ENCODE measurements at regions not wholly inside any gene's neighbourhood (a gene's known extent, or its start where the extent isn't known, plus 50 kb on each side); places are given as distances from the start of the nearest gene placed in this dataset.

DNA sequence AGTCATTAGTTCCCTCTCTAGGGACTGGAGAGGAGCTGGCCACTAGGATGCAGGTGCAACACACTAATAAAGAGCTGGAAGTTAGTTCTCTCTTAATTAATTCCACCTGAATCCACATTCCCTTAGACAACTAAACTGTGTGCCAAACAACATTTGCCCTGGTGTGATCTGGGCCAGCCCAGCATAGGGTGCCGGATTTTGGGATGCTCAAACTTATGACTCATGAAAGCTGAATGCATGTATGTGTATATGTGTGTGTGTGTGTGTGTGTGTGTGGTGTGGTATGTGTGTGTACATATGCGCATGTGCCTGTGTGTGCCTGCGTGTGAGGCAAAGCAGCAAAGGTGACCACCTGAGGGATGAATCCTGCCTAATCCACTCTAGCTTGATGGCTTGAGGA is 110.7 kb downstream of the EHF start:
- H3K4me3 ChIP-seq (ENCODE audit: control insufficient read depth in 1 of 7, extremely low read depth in 1 of 7, insufficient read depth in 4 of 7, low read depth in 2 of 7, low read length in 6 of 7): no peak overlapping the region
- POLR2A ChIA-PET: no interaction called here
- H3K9me3 ChIP-seq (ENCODE audit: control extremely low read depth in 1 of 5, control insufficient read depth in 4 of 5, insufficient read depth in 2 of 5, low read depth in 1 of 5, low read length in 4 of 5): peaks cover 0 to 2% (median 1%) of the 10 kb centered on the region in 5 experiments
- WGBS (ENCODE audit: insufficient coverage): 92% methylated on average over 2 of the region's 3 CpGs
- H3K4me1 ChIP-seq (ENCODE audit: control extremely low read depth in 1 of 4, control insufficient read depth in 4 of 4, insufficient read depth in 4 of 4, low read length in 3 of 4): no peaks in the 10 kb centered on the region
- no peak for DNase-seq
- H3K27ac ChIP-seq (ENCODE audit: insufficient read depth in 1 of 2, low read depth in 1 of 2, low read length in 2 of 2, poor library complexity in 1 of 2, severe bottlenecking in 2 of 2): no peak overlapping the region
- H3K36me3 ChIP-seq (ENCODE audit: control insufficient read depth in 4 of 4, insufficient read depth in 4 of 4, low read length in 3 of 4): no peaks in the 10 kb centered on the region
- no peaks in the 10 kb centered on the region for H3K27me3 ChIP-seq (replicated peaks in 2 of 5; ENCODE audit: control insufficient read depth in 4 of 5, insufficient read depth in 5 of 5, low read length in 4 of 5)
- CTCF ChIA-PET: no interaction called here

DNA sequence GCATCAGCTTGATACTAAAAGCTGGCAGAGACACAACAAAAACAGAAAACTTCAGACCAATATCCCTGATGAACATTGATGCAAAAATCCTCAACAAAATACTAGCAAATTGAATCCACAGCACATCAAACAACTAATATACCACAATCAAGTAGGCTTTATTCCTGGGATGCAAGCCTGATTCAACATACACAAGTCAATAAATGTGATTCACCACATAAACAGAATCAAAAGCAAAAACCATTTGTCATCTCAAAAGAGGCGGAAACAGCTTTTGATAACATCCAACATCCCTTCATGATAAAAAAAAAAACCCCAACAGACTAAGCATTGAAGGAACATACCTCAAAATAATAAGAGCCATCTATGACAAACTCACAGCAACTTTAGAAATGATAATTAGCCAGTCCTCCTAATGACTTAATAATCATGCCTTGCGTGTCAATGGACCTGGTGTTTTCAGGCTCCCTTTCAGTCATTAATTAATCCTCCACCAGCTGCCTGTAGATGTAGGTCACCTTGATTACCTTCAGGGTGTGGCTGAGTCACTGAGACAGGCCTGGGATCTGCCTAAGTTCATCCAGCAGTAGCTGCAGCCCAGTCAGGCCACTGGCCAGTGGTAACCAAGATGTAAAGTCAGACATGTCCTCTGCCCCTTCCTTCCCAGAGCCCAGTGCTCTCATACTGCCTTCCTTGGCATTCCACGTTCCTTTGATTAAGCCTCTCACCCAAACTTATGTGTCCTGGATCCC is 109.8 kb downstream of the EHF start:
- POLR2A ChIA-PET: no interaction called here
- DNase-seq: no peak
- H3K4me1 ChIP-seq (ENCODE audit: control extremely low read depth in 1 of 4, control insufficient read depth in 4 of 4, insufficient read depth in 4 of 4, low read length in 3 of 4): no peaks in the 10 kb centered on the region
- H3K36me3 ChIP-seq (ENCODE audit: control insufficient read depth in 4 of 4, insufficient read depth in 4 of 4, low read length in 3 of 4): no peaks in the 10 kb centered on the region
- H3K27ac ChIP-seq (ENCODE audit: insufficient read depth in 1 of 2, low read depth in 1 of 2, low read length in 2 of 2, poor library complexity in 1 of 2, severe bottlenecking in 2 of 2): no peak overlapping the region
- no peaks in the 10 kb centered on the region for H3K27me3 ChIP-seq (replicated peaks in 2 of 5; ENCODE audit: control insufficient read depth in 4 of 5, insufficient read depth in 5 of 5, low read length in 4 of 5)
- CTCF ChIA-PET: no interaction called here
- H3K4me3 ChIP-seq (ENCODE audit: control insufficient read depth in 1 of 7, extremely low read depth in 1 of 7, insufficient read depth in 4 of 7, low read depth in 2 of 7, low read length in 6 of 7): no peak overlapping the region
- 100% methylated on average over 1 of the region's 3 CpGs for WGBS (ENCODE audit: insufficient coverage)
- peaks cover 0 to 1% (median 0%) of the 10 kb centered on the region in 5 experiments for H3K9me3 ChIP-seq (ENCODE audit: control extremely low read depth in 1 of 5, control insufficient read depth in 4 of 5, insufficient read depth in 2 of 5, low read depth in 1 of 5, low read length in 4 of 5)

DNA sequence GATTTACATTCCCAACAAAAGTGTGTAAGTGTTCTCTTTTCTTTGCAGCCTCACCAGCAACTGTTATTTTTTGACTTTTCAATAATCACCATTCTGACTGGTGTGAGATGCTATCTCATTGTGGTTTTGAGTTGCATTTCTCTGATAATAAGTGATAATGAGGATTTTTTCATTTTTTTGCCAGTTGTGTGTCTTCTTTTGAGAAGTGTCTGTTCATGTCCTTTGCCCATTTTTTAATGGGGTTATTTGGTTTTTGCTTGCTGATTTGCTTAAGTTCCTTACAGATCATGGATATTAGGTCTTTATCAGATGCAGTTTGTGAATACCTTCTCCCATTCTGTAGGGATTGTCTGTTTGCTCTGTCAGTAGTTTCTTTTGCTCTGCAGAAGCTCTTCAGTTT is 107.7 kb downstream of the EHF start:
- ChIA-PET POLR2A (no interaction called here), CTCF (no interaction called here)
- no peaks in the 10 kb centered on the region for H3K27me3 ChIP-seq (replicated peaks in 2 of 5; ENCODE audit: control insufficient read depth in 4 of 5, insufficient read depth in 5 of 5, low read length in 4 of 5)
- H3K4me3 ChIP-seq (ENCODE audit: control insufficient read depth in 1 of 7, extremely low read depth in 1 of 7, insufficient read depth in 4 of 7, low read depth in 2 of 7, low read length in 6 of 7): no peak overlapping the region
- DNase-seq: no peak
- H3K9me3 ChIP-seq (ENCODE audit: control extremely low read depth in 1 of 5, control insufficient read depth in 4 of 5, insufficient read depth in 2 of 5, low read depth in 1 of 5, low read length in 4 of 5): peaks cover 0 to 7% (median 0%) of the 10 kb centered on the region in 5 experiments
- H3K27ac ChIP-seq (ENCODE audit: insufficient read depth in 1 of 2, low read depth in 1 of 2, low read length in 2 of 2, poor library complexity in 1 of 2, severe bottlenecking in 2 of 2): no peak overlapping the region
- H3K4me1 ChIP-seq (ENCODE audit: control extremely low read depth in 1 of 4, control insufficient read depth in 4 of 4, insufficient read depth in 4 of 4, low read length in 3 of 4): no peaks in the 10 kb centered on the region
- no peaks in the 10 kb centered on the region for H3K36me3 ChIP-seq (ENCODE audit: control insufficient read depth in 4 of 4, insufficient read depth in 4 of 4, low read length in 3 of 4)

DNA sequence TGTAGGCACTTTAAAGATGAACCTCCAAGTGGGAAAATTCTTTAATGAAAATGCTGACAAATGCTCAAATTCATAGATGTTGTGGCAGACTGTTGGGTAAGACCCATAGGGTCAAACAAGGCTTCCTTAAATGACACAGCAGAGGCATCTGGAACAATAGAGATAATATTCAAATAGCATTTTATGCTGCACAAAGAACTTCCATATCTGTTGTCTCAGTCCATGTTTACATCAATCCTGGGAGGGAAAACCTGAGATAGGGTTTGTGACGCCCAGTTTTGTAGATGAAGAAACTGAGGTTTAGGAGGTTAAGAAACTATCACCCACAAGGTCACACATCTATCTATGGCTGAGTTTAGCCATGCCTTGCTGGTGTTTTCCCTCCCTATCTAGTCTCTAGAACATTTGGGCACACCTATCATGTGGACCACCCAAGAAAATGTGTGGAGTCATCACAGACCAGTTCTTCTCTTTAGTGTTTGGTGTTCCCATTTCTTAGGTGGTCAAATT is 106.4 kb downstream of the EHF start:
- ChIA-PET CTCF (no interaction called here), POLR2A (no interaction called here)
- Histone ChIP-seq H3K27ac (ENCODE audit: insufficient read depth in 1 of 2, low read depth in 1 of 2, low read length in 2 of 2, poor library complexity in 1 of 2, severe bottlenecking in 2 of 2) (no peak overlapping the region), H3K4me1 (ENCODE audit: control extremely low read depth in 1 of 4, control insufficient read depth in 4 of 4, insufficient read depth in 4 of 4, low read length in 3 of 4) (no peaks in the 10 kb centered on the region), H3K36me3 (ENCODE audit: control insufficient read depth in 4 of 4, insufficient read depth in 4 of 4, low read length in 3 of 4) (no peaks in the 10 kb centered on the region), H3K4me3 (ENCODE audit: control insufficient read depth in 1 of 7, extremely low read depth in 1 of 7, insufficient read depth in 4 of 7, low read depth in 2 of 7, low read length in 6 of 7) (no peak overlapping the region), H3K9me3 (ENCODE audit: control extremely low read depth in 1 of 5, control insufficient read depth in 4 of 5, insufficient read depth in 2 of 5, low read depth in 1 of 5, low read length in 4 of 5) (peaks cover 0 to 11% (median 0%) of the 10 kb centered on the region in 5 experiments), H3K27me3 (replicated peaks in 2 of 5; ENCODE audit: control insufficient read depth in 4 of 5, insufficient read depth in 5 of 5, low read length in 4 of 5) (no peaks in the 10 kb centered on the region)
- DNase-seq: no peak
- 100% methylated on average over 1 of the region's 1 CpG for WGBS (ENCODE audit: insufficient coverage)

DNA sequence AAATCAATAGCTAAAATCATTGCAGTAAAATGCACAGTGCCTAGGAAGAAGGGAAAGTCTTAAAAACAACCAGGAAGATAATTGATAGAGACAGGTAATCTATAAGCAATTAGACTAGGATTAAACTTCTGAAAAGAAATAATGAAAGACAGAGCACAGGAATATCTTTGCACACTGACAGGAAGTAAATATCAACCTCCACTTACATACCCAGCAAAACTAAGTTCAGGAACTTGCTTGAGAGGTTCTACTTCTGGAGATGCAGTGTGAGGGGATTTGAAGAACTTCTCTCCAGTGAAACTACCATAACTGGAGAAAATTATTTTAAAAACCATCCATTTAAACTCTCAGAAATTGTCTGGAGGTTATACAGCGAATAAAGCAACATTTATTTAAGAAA is 104.1 kb downstream of the EHF start:
- H3K9me3 ChIP-seq (ENCODE audit: control extremely low read depth in 1 of 5, control insufficient read depth in 4 of 5, insufficient read depth in 2 of 5, low read depth in 1 of 5, low read length in 4 of 5): peaks cover 0 to 11% (median 0%) of the 10 kb centered on the region in 5 experiments
- CTCF ChIA-PET: no interaction called here
- H3K27ac ChIP-seq (ENCODE audit: insufficient read depth in 1 of 2, low read depth in 1 of 2, low read length in 2 of 2, poor library complexity in 1 of 2, severe bottlenecking in 2 of 2): no peak overlapping the region
- 100% methylated on average over 1 of the region's 1 CpG for WGBS (ENCODE audit: insufficient coverage)
- H3K27me3 ChIP-seq (replicated peaks in 2 of 5; ENCODE audit: control insufficient read depth in 4 of 5, insufficient read depth in 5 of 5, low read length in 4 of 5): no peaks in the 10 kb centered on the region
- POLR2A ChIA-PET: no interaction called here
- no peaks in the 10 kb centered on the region for H3K4me1 ChIP-seq (ENCODE audit: control extremely low read depth in 1 of 4, control insufficient read depth in 4 of 4, insufficient read depth in 4 of 4, low read length in 3 of 4)
- DNase-seq: no peak
- no peak overlapping the region for H3K4me3 ChIP-seq (ENCODE audit: control insufficient read depth in 1 of 7, extremely low read depth in 1 of 7, insufficient read depth in 4 of 7, low read depth in 2 of 7, low read length in 6 of 7)
- no peaks in the 10 kb centered on the region for H3K36me3 ChIP-seq (ENCODE audit: control insufficient read depth in 4 of 4, insufficient read depth in 4 of 4, low read length in 3 of 4)

DNA sequence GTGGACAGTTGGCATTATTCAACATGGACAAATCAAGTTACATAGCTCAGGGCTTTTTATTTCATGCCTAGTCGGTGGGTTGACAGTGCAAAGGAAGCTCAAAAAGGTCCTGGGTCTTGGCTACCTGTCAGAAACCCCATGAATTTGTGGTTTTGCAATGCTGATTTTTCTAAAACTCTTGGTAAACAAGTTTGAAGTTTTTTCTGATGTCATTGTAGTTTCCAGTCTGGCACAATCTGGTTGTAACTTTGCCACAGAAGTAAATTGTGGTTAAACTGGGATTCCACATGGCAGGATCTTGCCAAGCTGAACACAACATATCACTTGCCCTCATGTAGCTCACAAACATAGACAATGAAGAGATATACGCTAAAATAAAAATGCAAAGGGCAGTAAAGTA is 100.8 kb downstream of the EHF start:
- H3K27me3 ChIP-seq (replicated peaks in 2 of 5; ENCODE audit: control insufficient read depth in 4 of 5, insufficient read depth in 5 of 5, low read length in 4 of 5): no peaks in the 10 kb centered on the region
- H3K9me3 ChIP-seq (ENCODE audit: control extremely low read depth in 1 of 5, control insufficient read depth in 4 of 5, insufficient read depth in 2 of 5, low read depth in 1 of 5, low read length in 4 of 5): peaks cover 0 to 11% (median 0%) of the 10 kb centered on the region in 5 experiments
- H3K27ac ChIP-seq (ENCODE audit: insufficient read depth in 1 of 2, low read depth in 1 of 2, low read length in 2 of 2, poor library complexity in 1 of 2, severe bottlenecking in 2 of 2): no peak overlapping the region
- H3K4me3 ChIP-seq (ENCODE audit: control insufficient read depth in 1 of 7, extremely low read depth in 1 of 7, insufficient read depth in 4 of 7, low read depth in 2 of 7, low read length in 6 of 7): no peak overlapping the region
- ChIA-PET CTCF (no interaction called here), POLR2A (no interaction called here)
- no peaks in the 10 kb centered on the region for H3K36me3 ChIP-seq (ENCODE audit: control insufficient read depth in 4 of 4, insufficient read depth in 4 of 4, low read length in 3 of 4)
- no peak for DNase-seq
- no peaks in the 10 kb centered on the region for H3K4me1 ChIP-seq (ENCODE audit: control extremely low read depth in 1 of 4, control insufficient read depth in 4 of 4, insufficient read depth in 4 of 4, low read length in 3 of 4)
- WGBS (ENCODE audit: insufficient coverage): 92% methylated on average over 2 of the region's 2 CpGs

DNA sequence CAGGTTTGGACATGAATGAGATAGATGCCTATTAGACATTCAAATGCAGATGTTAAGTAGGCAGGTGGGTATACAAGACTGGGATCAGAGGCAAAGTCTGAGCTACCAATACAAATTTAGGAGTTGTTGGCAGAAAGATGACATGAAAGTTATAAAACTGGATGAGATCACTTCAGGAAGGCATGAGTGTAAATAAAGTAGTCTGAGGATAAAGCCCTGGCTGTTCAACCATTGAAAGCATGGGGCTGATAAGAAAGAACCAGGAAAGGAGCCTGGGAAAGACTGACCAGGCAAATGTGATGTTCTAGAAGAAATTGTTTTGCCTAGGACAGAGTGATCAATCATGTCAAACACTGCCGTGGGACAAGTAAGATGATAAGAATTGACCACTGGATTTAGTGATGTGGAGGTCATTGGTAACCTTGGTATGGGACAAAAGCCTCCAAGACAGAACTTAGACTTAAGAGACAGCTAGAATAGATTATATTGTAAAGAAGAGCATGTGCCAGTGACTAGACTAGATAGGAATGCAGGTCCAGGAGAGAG is 98.5 kb downstream of the EHF start:
- H3K36me3 ChIP-seq (ENCODE audit: control insufficient read depth in 4 of 4, insufficient read depth in 4 of 4, low read length in 3 of 4): no peaks in the 10 kb centered on the region
- POLR2A ChIA-PET: no interaction called here
- H3K9me3 ChIP-seq (ENCODE audit: control extremely low read depth in 1 of 5, control insufficient read depth in 4 of 5, insufficient read depth in 2 of 5, low read depth in 1 of 5, low read length in 4 of 5): peaks cover 0 to 5% (median 0%) of the 10 kb centered on the region in 5 experiments
- H3K4me1 ChIP-seq (ENCODE audit: control extremely low read depth in 1 of 4, control insufficient read depth in 4 of 4, insufficient read depth in 4 of 4, low read length in 3 of 4): no peaks in the 10 kb centered on the region
- H3K27ac ChIP-seq (ENCODE audit: insufficient read depth in 1 of 2, low read depth in 1 of 2, low read length in 2 of 2, poor library complexity in 1 of 2, severe bottlenecking in 2 of 2): no peak overlapping the region
- peaks cover 0 to 2% (median 0%) of the 10 kb centered on the region in 5 experiments for H3K27me3 ChIP-seq (replicated peaks in 2 of 5; ENCODE audit: control insufficient read depth in 4 of 5, insufficient read depth in 5 of 5, low read length in 4 of 5)
- 43% methylated on average over 1 of the region's 1 CpG for WGBS (ENCODE audit: insufficient coverage)
- no peak for DNase-seq
- H3K4me3 ChIP-seq (ENCODE audit: control insufficient read depth in 1 of 7, extremely low read depth in 1 of 7, insufficient read depth in 4 of 7, low read depth in 2 of 7, low read length in 6 of 7): no peak overlapping the region
- CTCF ChIA-PET: no interaction called here
